ENCODE measurements at regions not wholly inside any gene's neighbourhood (a gene's known extent, or its start where the extent isn't known, plus 50 kb on each side); places are given as distances from the start of the nearest gene placed in this dataset.
A peak's percentile ranks its signal among the peaks of the same experiment; 100 is the strongest.
"Not testable (repeated sequence)": the region's sequence is repeated elsewhere in the genome, so short reads cannot be mapped to it uniquely, and the experiment has no call there.

- no peak for DNase-seq (ENCODE audit: low read depth)
These were observed 224.8 kb downstream of the RPAP3 start for GRCh38 chr12:47481041-47481440.

- DNase-seq (ENCODE audit: low read depth), result no peak
These were observed 227.4 kb downstream of the RPAP3 start for GRCh38 chr12:47478426-47478825.

- DNase-seq (ENCODE audit: low read depth), result no peak
These were observed 232.7 kb downstream of the RPAP3 start for GRCh38 chr12:47473091-47473490.

GRCh38 chr12:47470349-47470748, 235.5 kb downstream of the RPAP3 start:
- DNase-seq (ENCODE audit: low read depth), result not testable (repeated sequence)

GRCh38 chr12:47463918-47464317, 241.9 kb downstream of the RPAP3 start:
- not testable (repeated sequence) for DNase-seq (ENCODE audit: low read depth)

- no peak for DNase-seq (ENCODE audit: low read depth)
These were observed 247.6 kb downstream of the RPAP3 start for GRCh38 chr12:47458279-47458678.

- DNase-seq (ENCODE audit: low read depth), result no peak
These were observed 256.0 kb downstream of the RPAP3 start for GRCh38 chr12:47449797-47450196.

- no peak for DNase-seq (ENCODE audit: low read depth)
These were observed 263.5 kb downstream of the RPAP3 start for GRCh38 chr12:47442310-47442709.

GRCh38 chr12:47441490-47441889, 264.3 kb downstream of the RPAP3 start:
- no peak for DNase-seq (ENCODE audit: low read depth)

GRCh38 chr12:47438175-47438574, 267.7 kb downstream of the RPAP3 start:
- no peak for DNase-seq (ENCODE audit: low read depth)

- no peak for DNase-seq (ENCODE audit: low read depth)
These were observed 268.3 kb downstream of the RPAP3 start for GRCh38 chr12:47437570-47437969.

GRCh38 chr12:47433876-47434275, 272.0 kb downstream of the RPAP3 start:
- no peak for DNase-seq (ENCODE audit: low read depth)

- DNase-seq (ENCODE audit: low read depth), result not testable (repeated sequence)
These were observed 279.0 kb downstream of the RPAP3 start for GRCh38 chr12:47426678-47427309.

GRCh38 chr12:47422611-47423010, 283.2 kb downstream of the RPAP3 start:
- DNase-seq (ENCODE audit: low read depth), result peak; percentile 32

- DNase-seq (ENCODE audit: low read depth), result peak; percentile 38
These were observed 286.3 kb downstream of the RPAP3 start for GRCh38 chr12:47419497-47419896.

- DNase-seq (ENCODE audit: low read depth), result no peak
These were observed 287.9 kb downstream of the RPAP3 start for GRCh38 chr12:47417955-47418354.

- no peak for DNase-seq (ENCODE audit: low read depth)
These were observed 288.7 kb downstream of the RPAP3 start for GRCh38 chr12:47417121-47417520.

GRCh38 chr12:47415054-47415453, 290.8 kb downstream of the RPAP3 start:
- DNase-seq (ENCODE audit: low read depth), result no peak

GRCh38 chr12:47414511-47414910, 291.3 kb downstream of the RPAP3 start:
- DNase-seq (ENCODE audit: low read depth), result no peak

GRCh38 chr12:47413806-47414205, 292.0 kb downstream of the RPAP3 start:
- DNase-seq (ENCODE audit: low read depth), result no peak

GRCh38 chr12:47412601-47413236, 293.1 kb downstream of the RPAP3 start:
- DNase-seq (ENCODE audit: low read depth), result no peak

GRCh38 chr12:47411966-47412365, 293.9 kb downstream of the RPAP3 start:
- no peak for DNase-seq (ENCODE audit: low read depth)

- DNase-seq (ENCODE audit: low read depth), result no peak
These were observed 295.0 kb downstream of the RPAP3 start for GRCh38 chr12:47410862-47411261.

- DNase-seq (ENCODE audit: low read depth), result no peak
These were observed 295.4 kb downstream of the RPAP3 start for GRCh38 chr12:47410383-47410782.

Data from stromal cell of bone marrow (primary cell).